DOHH2 (cell line): ENCODE measurements at regions not wholly inside any gene's neighbourhood (a gene's known extent, or its start where the extent isn't known, plus 50 kb on each side); places are given as distances from the start of the nearest gene placed in this dataset.

Source experiments
- H3F3A ChIP-seq: fragments of 200-600 bp; sonication (generic), shearing (Covaris generic); 2 replicates; pipeline ENCODE4 v1.6.0; 2016; ENCODE audit warnings: antibody characterized with exemption, mild to moderate bottlenecking; ENCODE audit not compliant: control insufficient read depth, insufficient read depth
- H3K27ac ChIP-seq: fragments of 200-600 bp; sonication (generic); 2 replicates; pipeline ENCODE4 v1.5.1; 2014; ENCODE audit warnings: low read depth, mild to moderate bottlenecking, low read length, moderate library complexity
- H3K27me3 ChIP-seq: fragments of 200-600 bp; sonication (generic); 2 replicates; pipeline ENCODE4 v1.6.1; 2014; ENCODE audit warnings: mild to moderate bottlenecking, low read length, mixed read lengths; ENCODE audit not compliant: control insufficient read depth
- H3K36me3 ChIP-seq: fragments of 200-600 bp; sonication (generic); 2 replicates; pipeline ENCODE4 v1.6.1; 2014; ENCODE audit warnings: mild to moderate bottlenecking, low read length, moderate library complexity, mixed read lengths; ENCODE audit not compliant: control insufficient read depth
- H3K4me1 ChIP-seq: fragments of 200-600 bp; sonication (generic); 2 replicates; pipeline ENCODE4 v1.6.1; 2014; ENCODE audit warnings: mild to moderate bottlenecking, low read length, mixed read lengths; ENCODE audit not compliant: control insufficient read depth
- H3K4me2 ChIP-seq: fragments of 200-600 bp; sonication (generic); 2 replicates; pipeline ENCODE4 v1.6.0; 2014; ENCODE audit warnings: mild to moderate bottlenecking, low read length, moderate library complexity
- H3K4me3 ChIP-seq: fragments of 200-600 bp; sonication (generic); 2 replicates; pipeline ENCODE4 v1.5.1; 2014; ENCODE audit warnings: mild to moderate bottlenecking, low read length, mixed read lengths
- H3K79me2 ChIP-seq: fragments of 200-600 bp; sonication (generic); 2 replicates; pipeline ENCODE4 v1.6.1; 2014; ENCODE audit warnings: mild to moderate bottlenecking, low read length, mixed read lengths; ENCODE audit not compliant: control insufficient read depth
- H3K9me2 ChIP-seq: fragments of 200-600 bp; sonication (generic); replicated peaks from 2 replicates; pipeline ENCODE4 v1.6.1; 2014; ENCODE audit warnings: mild to moderate bottlenecking, low read length, mixed read lengths; ENCODE audit not compliant: control insufficient read depth
- H3K9me3 ChIP-seq: fragments of 200-600 bp; sonication (generic); 2 replicates; pipeline ENCODE4 v1.6.1; 2014; ENCODE audit warnings: antibody characterized with exemption, low read length, mixed read lengths; ENCODE audit not compliant: control insufficient read depth, insufficient read depth
- H4K20me1 ChIP-seq: fragments of 200-600 bp; sonication (generic); 2 replicates; pipeline ENCODE4 v1.6.0; 2014; ENCODE audit warnings: low read depth, mild to moderate bottlenecking, antibody characterized with exemption, low read length, moderate library complexity; ENCODE audit not compliant: control insufficient read depth, insufficient read depth
- CTCF ChIP-seq: fragments of 200-600 bp; sonication (generic); IDR thresholded peaks from one replicate; pipeline ENCODE4 v1.5.1; 2014; ENCODE audit warnings: antibody characterized with exemption, mild to moderate bottlenecking, low read depth, low read length; ENCODE audit not compliant: poor library complexity, severe bottlenecking
- EZH2phosphoT487 ChIP-seq: fragments of 200-600 bp; sonication (generic); IDR thresholded peaks from 2 replicates; pipeline ENCODE4 v1.6.1; 2017; ENCODE audit warnings: borderline replicate concordance, mild to moderate bottlenecking, antibody characterized with exemption, low read length, moderate library complexity, mixed read lengths

- H3K9me2 ChIP-seq: no peaks in the 10 kb centered on the region
- H3K4me3 ChIP-seq: no peak overlapping the region
- H3K9me3 ChIP-seq: no peaks in the 10 kb centered on the region
- H4K20me1 ChIP-seq: no peaks in the 10 kb centered on the region
- H3K4me1 ChIP-seq: no peaks in the 10 kb centered on the region
- no peaks in the 10 kb centered on the region for H3K79me2 ChIP-seq
- H3F3A ChIP-seq: no peaks in the 10 kb centered on the region
- no peak overlapping the region for H3K27ac ChIP-seq
- H3K36me3 ChIP-seq: no peaks in the 10 kb centered on the region
- TF ChIP-seq EZH2phosphoT487 (no peak), CTCF (no peak)
- no peaks in the 10 kb centered on the region for H3K27me3 ChIP-seq
- H3K4me2 ChIP-seq: no peak overlapping the region
Measured at GRCh38 chr5:156169495-156169894, 157.5 kb upstream of the SGCD start.

GRCh38 chr5:156170351-156170961 is 156.5 kb upstream of the SGCD start:
- H3K4me1 ChIP-seq: no peaks in the 10 kb centered on the region
- H3K9me3 ChIP-seq: no peaks in the 10 kb centered on the region
- H3K79me2 ChIP-seq: no peaks in the 10 kb centered on the region
- H3K4me2 ChIP-seq: no peak overlapping the region
- no peaks in the 10 kb centered on the region for H3K36me3 ChIP-seq
- TF ChIP-seq CTCF (no peak), EZH2phosphoT487 (no peak)
- H3F3A ChIP-seq: no peaks in the 10 kb centered on the region
- H4K20me1 ChIP-seq: no peaks in the 10 kb centered on the region
- H3K4me3 ChIP-seq: no peak overlapping the region
- no peaks in the 10 kb centered on the region for H3K9me2 ChIP-seq
- H3K27ac ChIP-seq: no peak overlapping the region
- H3K27me3 ChIP-seq: no peaks in the 10 kb centered on the region

- H3K4me3 ChIP-seq: no peak overlapping the region
- no peaks in the 10 kb centered on the region for H3K79me2 ChIP-seq
- H3K27me3 ChIP-seq: no peaks in the 10 kb centered on the region
- H3K27ac ChIP-seq: no peak overlapping the region
- no peak for TF ChIP-seq CTCF
- H3K4me2 ChIP-seq: no peak overlapping the region
- H3K9me3 ChIP-seq: no peaks in the 10 kb centered on the region
- no peaks in the 10 kb centered on the region for H3F3A ChIP-seq
- no peaks in the 10 kb centered on the region for H3K4me1 ChIP-seq
- no peaks in the 10 kb centered on the region for H3K36me3 ChIP-seq
- no peaks in the 10 kb centered on the region for H3K9me2 ChIP-seq
- H4K20me1 ChIP-seq: no peaks in the 10 kb centered on the region
Measured at GRCh38 chr5:156174225-156174624, 152.7 kb upstream of the SGCD start.

- H3K4me3 ChIP-seq: no peak overlapping the region
- H3K9me2 ChIP-seq: no peaks in the 10 kb centered on the region
- H4K20me1 ChIP-seq: no peaks in the 10 kb centered on the region
- H3K27me3 ChIP-seq: no peaks in the 10 kb centered on the region
- no peak overlapping the region for H3K27ac ChIP-seq
- H3K36me3 ChIP-seq: no peaks in the 10 kb centered on the region
- TF ChIP-seq CTCF: no peak
- no peak for TF ChIP-seq EZH2phosphoT487
- no peaks in the 10 kb centered on the region for H3F3A ChIP-seq
- no peaks in the 10 kb centered on the region for H3K9me3 ChIP-seq
- H3K4me2 ChIP-seq: no peak overlapping the region
- H3K79me2 ChIP-seq: no peaks in the 10 kb centered on the region
- no peaks in the 10 kb centered on the region for H3K4me1 ChIP-seq
Measured at GRCh38 chr5:156178117-156178516, 148.8 kb upstream of the SGCD start.
